Mononuclear cell (primary cell): ENCODE measurements at regions not wholly inside any gene's neighbourhood (a gene's known extent, or its start where the extent isn't known, plus 50 kb on each side); places are given as distances from the start of the nearest gene placed in this dataset.
"Not testable (repeated sequence)": the region's sequence is repeated elsewhere in the genome, so short reads cannot be mapped to it uniquely, and the experiment has no call there.

Source experiments
- H3K27me3 ChIP-seq: 2 replicates; pipeline ENCODE4 v1.6.0; 2011; ENCODE audit warnings: low read length, control low read depth; ENCODE audit not compliant: insufficient read depth
- H3K4me1 ChIP-seq: 2 replicates; pipeline ENCODE4 v1.5.1; 2011; ENCODE audit warnings: mild to moderate bottlenecking, low read length, control low read depth; ENCODE audit not compliant: insufficient read depth
- H3K4me3 ChIP-seq: 2 replicates; pipeline ENCODE4 v1.5.1; 2011; ENCODE audit warnings: mild to moderate bottlenecking, low read length, moderate library complexity
- H3K9me3 ChIP-seq: 2 replicates; pipeline ENCODE4 v1.5.1; 2011; ENCODE audit warnings: low read depth, mild to moderate bottlenecking, control low read depth, low read length

- Histone ChIP-seq H3K4me1 (peaks cover 9% of the 10 kb centered on the region), H3K27me3 (no peaks in the 10 kb centered on the region), H3K9me3 (no peaks in the 10 kb centered on the region), H3K4me3 (no peak overlapping the region)
These were observed 102.1 kb upstream of the GPR6 start for GRCh38 chr6:109875973-109876372.

- no peaks in the 10 kb centered on the region for H3K27me3 ChIP-seq
- H3K4me1 ChIP-seq, result peaks cover 9% of the 10 kb centered on the region
- no peaks in the 10 kb centered on the region for H3K9me3 ChIP-seq
- no peak overlapping the region for H3K4me3 ChIP-seq
These were observed 100.8 kb upstream of the GPR6 start for GRCh38 chr6:109877028-109878004.

GRCh38 chr6:109878005-109878690, 100.0 kb upstream of the GPR6 start:
- H3K27me3 ChIP-seq, H3K9me3 ChIP-seq, H3K4me1 ChIP-seq, H3K4me3 ChIP-seq: not testable (repeated sequence)

- H3K4me1 ChIP-seq, H3K4me3 ChIP-seq, H3K9me3 ChIP-seq: not testable (repeated sequence)
These were observed 99.0 kb upstream of the GPR6 start for GRCh38 chr6:109879081-109879480.

GRCh38 chr6:109879521-109879920, 98.6 kb upstream of the GPR6 start:
- Histone ChIP-seq H3K27me3 (no peaks in the 10 kb centered on the region), H3K9me3 (no peaks in the 10 kb centered on the region), H3K4me1 (no peaks in the 10 kb centered on the region), H3K4me3 (no peak overlapping the region)

More at GRCh38 chr6:109879081-109879480, 99.0 kb upstream of the GPR6 start:
- not testable (repeated sequence) for H3K27me3 ChIP-seq

- not testable (repeated sequence) for H3K27me3 ChIP-seq, H3K9me3 ChIP-seq, H3K4me1 ChIP-seq, H3K4me3 ChIP-seq
These were observed 97.0 kb upstream of the GPR6 start for GRCh38 chr6:109881069-109881468.

- H3K27me3 ChIP-seq, H3K9me3 ChIP-seq, H3K4me3 ChIP-seq, H3K4me1 ChIP-seq: not testable (repeated sequence)
These were observed 96.1 kb upstream of the GPR6 start for GRCh38 chr6:109881953-109882490.

GRCh38 chr6:109891924-109892323, 86.2 kb upstream of the GPR6 start:
- H3K9me3 ChIP-seq, result no peaks in the 10 kb centered on the region
- peaks cover 55% of the 10 kb centered on the region for H3K4me1 ChIP-seq
- no peak overlapping the region for H3K4me3 ChIP-seq
- H3K27me3 ChIP-seq, result no peaks in the 10 kb centered on the region

GRCh38 chr6:109892451-109893435, 85.4 kb upstream of the GPR6 start:
- Histone ChIP-seq H3K27me3 (no peaks in the 10 kb centered on the region), H3K9me3 (no peaks in the 10 kb centered on the region), H3K4me1 (peaks cover 55% of the 10 kb centered on the region), H3K4me3 (no peak overlapping the region)

- no peak overlapping the region for H3K4me3 ChIP-seq
- peaks cover 55% of the 10 kb centered on the region for H3K4me1 ChIP-seq
- no peaks in the 10 kb centered on the region for H3K9me3 ChIP-seq
- no peaks in the 10 kb centered on the region for H3K27me3 ChIP-seq
These were observed 84.5 kb upstream of the GPR6 start for GRCh38 chr6:109893606-109894005.

- Histone ChIP-seq H3K27me3 (no peaks in the 10 kb centered on the region), H3K9me3 (no peaks in the 10 kb centered on the region), H3K4me1 (peaks cover 55% of the 10 kb centered on the region)
These were observed 83.9 kb upstream of the GPR6 start for GRCh38 chr6:109894181-109894580.

GRCh38 chr6:109896341-109896740, 81.8 kb upstream of the GPR6 start:
- H3K9me3 ChIP-seq, result no peaks in the 10 kb centered on the region
- H3K27me3 ChIP-seq, result no peaks in the 10 kb centered on the region
- no peak overlapping the region for H3K4me3 ChIP-seq
- peaks cover 47% of the 10 kb centered on the region for H3K4me1 ChIP-seq

More at GRCh38 chr6:109894181-109894580, 83.9 kb upstream of the GPR6 start:
- H3K4me3 ChIP-seq, result no peak overlapping the region

- peaks cover 40% of the 10 kb centered on the region for H3K4me1 ChIP-seq
- no peak overlapping the region for H3K4me3 ChIP-seq
- H3K9me3 ChIP-seq, result no peaks in the 10 kb centered on the region
- no peaks in the 10 kb centered on the region for H3K27me3 ChIP-seq
These were observed 81.1 kb upstream of the GPR6 start for GRCh38 chr6:109897025-109897424.

- H3K27me3 ChIP-seq, result no peaks in the 10 kb centered on the region
- no peak overlapping the region for H3K4me3 ChIP-seq
- peaks cover 34% of the 10 kb centered on the region for H3K4me1 ChIP-seq
- no peaks in the 10 kb centered on the region for H3K9me3 ChIP-seq
These were observed 80.5 kb upstream of the GPR6 start for GRCh38 chr6:109897561-109898080.
